ENCODE measurements at regions not wholly inside any gene's neighbourhood (a gene's known extent, or its start where the extent isn't known, plus 50 kb on each side); places are given as distances from the start of the nearest gene placed in this dataset.

DNA sequence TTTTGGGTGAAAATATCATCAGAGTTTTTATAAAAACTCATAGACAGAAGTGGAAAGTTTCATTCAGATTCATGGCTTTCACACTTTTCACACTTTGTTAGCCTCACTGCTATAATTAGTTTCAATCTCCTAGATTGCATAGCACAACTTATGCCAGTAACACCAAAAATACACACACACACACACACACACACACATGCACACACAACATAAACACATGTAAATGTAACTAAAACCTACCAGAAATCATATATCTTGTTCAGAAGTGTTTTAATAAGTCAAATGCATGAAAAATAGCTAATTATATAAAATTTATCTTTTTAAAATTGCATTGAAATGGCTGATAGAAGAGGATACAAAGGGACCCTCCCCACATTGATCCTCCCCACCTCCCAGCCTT lies 347.8 kb upstream of the SLC35B3 start:
- no peaks in the 10 kb centered on the region for H3K4me1 Mint-ChIP-seq
- Histone ChIP-seq H3K9me3 (ENCODE audit: control insufficient read depth in 2 of 3, low read length in 3 of 3) (no peaks in the 10 kb centered on the region), H3K27ac (ENCODE audit: low read depth, low read length) (no peak overlapping the region), H3K4me3 (ENCODE audit: low read length) (no peak overlapping the region), H3K27me3 (ENCODE audit: control insufficient read depth in 2 of 2, insufficient read depth in 2 of 2, low read length in 2 of 2) (no peaks in the 10 kb centered on the region), H3K4me1 (ENCODE audit: control insufficient read depth in 2 of 2, insufficient read depth in 2 of 2, low read length in 2 of 2) (no peaks in the 10 kb centered on the region), H3K36me3 (ENCODE audit: control insufficient read depth in 2 of 3, insufficient read depth in 3 of 3, low read length in 3 of 3) (no peaks in the 10 kb centered on the region)
- intact Hi-C loops (cut with micrococcal nuclease), result no loop called here
- H3K9me3 Mint-ChIP-seq, result peaks cover 0 to 29% (median 7%) of the 10 kb centered on the region in 11 donors
- ATAC-seq, result no peak
- POLR2A ChIA-PET, result no interaction called here
- no peak for DNase-seq
- CTCF ChIA-PET, result no interaction called here
- H3K36me3 Mint-ChIP-seq, result no peaks in the 10 kb centered on the region
- H3K4me3 Mint-ChIP-seq, result no peak overlapping the region
- H3K27me3 Mint-ChIP-seq, result peaks cover 0 to 4% (median 0%) of the 10 kb centered on the region in 5 donors
- H3K27ac Mint-ChIP-seq, result no peak overlapping the region

DNA sequence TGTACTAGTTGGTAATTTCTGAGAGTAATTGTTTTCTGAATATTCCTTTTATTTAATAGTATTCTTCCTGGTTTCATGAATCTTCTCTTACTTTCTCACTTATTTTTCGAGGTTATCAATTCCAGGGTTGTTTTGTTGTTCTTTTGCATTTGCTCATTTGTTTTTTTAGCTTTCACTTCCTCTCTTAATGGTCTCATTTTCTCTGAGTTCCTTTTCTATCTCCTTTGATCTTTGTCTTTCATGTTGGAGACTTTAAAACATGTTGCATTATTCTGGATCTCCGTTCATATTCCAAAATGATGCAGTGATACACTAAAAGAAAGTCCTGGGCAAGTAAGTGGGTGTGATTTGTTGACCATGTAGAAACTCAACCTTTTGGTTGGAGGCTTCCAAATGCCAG lies 345.3 kb upstream of the SLC35B3 start:
- H3K36me3 Mint-ChIP-seq, result peaks cover 0 to 4% (median 0%) of the 10 kb centered on the region in 5 donors
- H3K27me3 Mint-ChIP-seq, result peaks cover 0 to 4% (median 0%) of the 10 kb centered on the region in 5 donors
- Histone ChIP-seq H3K9me3 (ENCODE audit: control insufficient read depth in 2 of 3, low read length in 3 of 3) (no peaks in the 10 kb centered on the region), H3K27ac (ENCODE audit: low read depth, low read length) (no peak overlapping the region), H3K36me3 (ENCODE audit: control insufficient read depth in 2 of 3, insufficient read depth in 3 of 3, low read length in 3 of 3) (no peaks in the 10 kb centered on the region), H3K4me1 (ENCODE audit: control insufficient read depth in 2 of 2, insufficient read depth in 2 of 2, low read length in 2 of 2) (no peaks in the 10 kb centered on the region), H3K27me3 (ENCODE audit: control insufficient read depth in 2 of 2, insufficient read depth in 2 of 2, low read length in 2 of 2) (no peaks in the 10 kb centered on the region), H3K4me3 (ENCODE audit: low read length) (no peak overlapping the region)
- H3K4me1 Mint-ChIP-seq, result no peaks in the 10 kb centered on the region
- no peak overlapping the region for H3K4me3 Mint-ChIP-seq
- DNase-seq (no peak), ATAC-seq (no peak)
- ChIA-PET POLR2A (no interaction called here), CTCF (no interaction called here)
- peaks cover 4 to 45% (median 10%) of the 10 kb centered on the region in 11 donors for H3K9me3 Mint-ChIP-seq
- H3K27ac Mint-ChIP-seq, result no peak overlapping the region
- intact Hi-C loops (cut with micrococcal nuclease), result no loop called here

DNA sequence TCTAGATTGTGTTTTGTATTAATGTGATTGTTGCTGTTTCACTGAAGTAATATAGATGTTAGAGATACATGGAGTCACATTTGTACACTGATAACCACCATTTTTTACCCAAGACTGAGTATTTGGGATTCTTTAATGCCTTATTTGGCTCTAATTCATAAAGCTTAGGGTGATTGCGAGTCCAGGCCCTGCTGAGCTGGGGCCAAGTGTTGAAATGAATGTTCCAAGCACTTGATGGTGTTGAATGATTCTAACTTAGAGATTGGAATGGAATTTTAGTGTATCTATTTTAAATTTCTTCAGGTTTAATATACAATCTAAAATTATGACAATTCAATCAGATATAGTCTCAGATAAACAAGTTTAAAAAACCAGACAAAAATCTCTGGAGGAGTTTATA lies 329.4 kb upstream of the SLC35B3 start:
- H3K9me3 ChIP-seq (ENCODE audit: control insufficient read depth in 2 of 3, low read length in 3 of 3), result no peaks in the 10 kb centered on the region
- Mint-ChIP-seq H3K9me3 (peaks cover 0 to 8% (median 2%) of the 10 kb centered on the region in 11 donors), H3K4me1 (no peaks in the 10 kb centered on the region), H3K4me3 (no peak overlapping the region), H3K36me3 (no peaks in the 10 kb centered on the region), H3K27me3 (peaks cover 0 to 3% (median 0%) of the 10 kb centered on the region in 5 donors), H3K27ac (no peak overlapping the region)
- H3K4me3 ChIP-seq (ENCODE audit: low read length), result no peak overlapping the region
- ATAC-seq, result no peak
- ChIA-PET POLR2A (no interaction called here), CTCF (no interaction called here)
- H3K27ac ChIP-seq (ENCODE audit: low read depth, low read length), result no peak overlapping the region
- no peaks in the 10 kb centered on the region for H3K4me1 ChIP-seq (ENCODE audit: control insufficient read depth in 2 of 2, insufficient read depth in 2 of 2, low read length in 2 of 2)
- intact Hi-C loops (cut with micrococcal nuclease), result no loop called here
- no peaks in the 10 kb centered on the region for H3K36me3 ChIP-seq (ENCODE audit: control insufficient read depth in 2 of 3, insufficient read depth in 3 of 3, low read length in 3 of 3)
- no peaks in the 10 kb centered on the region for H3K27me3 ChIP-seq (ENCODE audit: control insufficient read depth in 2 of 2, insufficient read depth in 2 of 2, low read length in 2 of 2)
- DNase-seq, result no peak

DNA sequence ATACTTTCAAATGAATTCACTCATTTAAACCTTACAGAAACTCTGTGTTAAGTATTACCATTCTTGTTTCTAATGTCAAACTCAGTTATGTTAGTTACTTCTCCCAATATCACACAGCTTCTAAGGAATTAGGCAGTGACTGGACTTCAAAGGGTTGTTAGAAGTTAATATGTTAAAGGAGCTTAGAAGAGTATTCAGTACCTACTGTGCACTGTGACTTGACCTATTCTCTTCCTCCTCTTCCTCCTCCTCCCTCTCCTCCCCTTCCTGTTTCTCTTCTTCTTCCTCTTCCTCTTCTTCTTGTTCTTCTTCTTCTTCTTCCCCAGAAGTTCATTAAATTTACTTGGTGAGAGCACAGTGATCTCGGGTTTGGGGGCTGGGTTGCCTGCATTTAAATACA lies 325.6 kb upstream of the SLC35B3 start:
- no peak for ATAC-seq
- DNase-seq, result no peak
- no peaks in the 10 kb centered on the region for H3K4me1 Mint-ChIP-seq
- H3K36me3 Mint-ChIP-seq, result no peaks in the 10 kb centered on the region
- POLR2A ChIA-PET, result no interaction called here
- H3K27ac Mint-ChIP-seq, result no peak overlapping the region
- Histone ChIP-seq H3K27ac (ENCODE audit: low read depth, low read length) (no peak overlapping the region), H3K9me3 (ENCODE audit: control insufficient read depth in 2 of 3, low read length in 3 of 3) (no peaks in the 10 kb centered on the region), H3K4me1 (ENCODE audit: control insufficient read depth in 2 of 2, insufficient read depth in 2 of 2, low read length in 2 of 2) (no peaks in the 10 kb centered on the region), H3K4me3 (ENCODE audit: low read length) (no peak overlapping the region), H3K36me3 (ENCODE audit: control insufficient read depth in 2 of 3, insufficient read depth in 3 of 3, low read length in 3 of 3) (no peaks in the 10 kb centered on the region), H3K27me3 (ENCODE audit: control insufficient read depth in 2 of 2, insufficient read depth in 2 of 2, low read length in 2 of 2) (no peaks in the 10 kb centered on the region)
- H3K9me3 Mint-ChIP-seq, result peaks cover 0 to 14% (median 2%) of the 10 kb centered on the region in 11 donors
- CTCF ChIA-PET, result no interaction called here
- no peak overlapping the region for H3K4me3 Mint-ChIP-seq
- peaks cover 0 to 3% (median 0%) of the 10 kb centered on the region in 5 donors for H3K27me3 Mint-ChIP-seq
- intact Hi-C loops (cut with micrococcal nuclease), result no loop called here

DNA sequence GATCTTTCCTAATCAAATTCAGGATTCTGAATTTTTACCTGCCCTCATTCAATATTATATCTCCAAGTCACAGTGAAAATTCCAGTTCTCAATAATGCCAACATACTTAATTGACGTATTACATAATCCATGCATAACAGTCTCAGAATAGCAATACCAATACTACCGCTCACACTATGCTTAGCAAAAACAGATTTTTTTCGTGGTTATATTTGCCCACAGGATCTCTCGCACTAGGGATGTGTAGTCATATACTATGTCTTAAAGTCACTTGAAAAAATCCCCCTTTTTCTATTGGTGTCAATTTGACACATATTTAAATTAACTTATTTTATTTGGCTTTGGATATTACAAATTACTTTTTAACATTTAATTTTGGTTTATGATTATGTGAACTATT lies 323.1 kb upstream of the SLC35B3 start:
- DNase-seq (no peak), ATAC-seq (no peak)
- Histone ChIP-seq H3K4me3 (ENCODE audit: low read length) (no peak overlapping the region), H3K4me1 (ENCODE audit: control insufficient read depth in 2 of 2, insufficient read depth in 2 of 2, low read length in 2 of 2) (no peaks in the 10 kb centered on the region), H3K9me3 (ENCODE audit: control insufficient read depth in 2 of 3, low read length in 3 of 3) (no peaks in the 10 kb centered on the region), H3K27ac (ENCODE audit: low read depth, low read length) (no peak overlapping the region), H3K36me3 (ENCODE audit: control insufficient read depth in 2 of 3, insufficient read depth in 3 of 3, low read length in 3 of 3) (no peaks in the 10 kb centered on the region), H3K27me3 (ENCODE audit: control insufficient read depth in 2 of 2, insufficient read depth in 2 of 2, low read length in 2 of 2) (no peaks in the 10 kb centered on the region)
- intact Hi-C loops (cut with micrococcal nuclease), result no loop called here
- Mint-ChIP-seq H3K27me3 (peaks cover 0 to 3% (median 0%) of the 10 kb centered on the region in 5 donors), H3K4me3 (no peak overlapping the region), H3K9me3 (peaks cover 0 to 17% (median 1%) of the 10 kb centered on the region in 11 donors), H3K27ac (no peak overlapping the region), H3K4me1 (no peaks in the 10 kb centered on the region), H3K36me3 (no peaks in the 10 kb centered on the region)
- ChIA-PET POLR2A (no interaction called here), CTCF (no interaction called here)

DNA sequence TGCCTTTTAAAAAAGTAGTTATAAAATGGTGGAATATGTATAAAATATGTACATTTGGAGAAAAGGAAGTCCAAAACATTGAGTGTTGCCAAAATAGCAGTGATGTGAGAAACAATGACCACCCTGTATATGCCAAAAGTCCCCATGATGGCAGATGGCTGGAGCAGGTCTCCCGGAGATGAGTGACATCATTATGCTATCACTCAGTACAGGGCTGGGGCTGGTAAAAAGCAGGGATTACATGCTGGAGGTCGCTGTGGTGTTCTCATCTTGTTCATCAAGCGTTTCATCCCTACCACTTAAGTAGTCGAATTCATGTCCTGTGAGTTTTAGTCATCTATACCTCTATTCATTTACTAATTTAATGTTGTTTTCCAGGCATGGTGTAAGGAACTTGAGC lies 315.3 kb upstream of the SLC35B3 start:
- no peaks in the 10 kb centered on the region for H3K36me3 Mint-ChIP-seq
- H3K27me3 ChIP-seq (ENCODE audit: control insufficient read depth in 2 of 2, insufficient read depth in 2 of 2, low read length in 2 of 2), result no peaks in the 10 kb centered on the region
- no peaks in the 10 kb centered on the region for H3K9me3 ChIP-seq (ENCODE audit: control insufficient read depth in 2 of 3, low read length in 3 of 3)
- H3K4me1 ChIP-seq (ENCODE audit: control insufficient read depth in 2 of 2, insufficient read depth in 2 of 2, low read length in 2 of 2), result no peaks in the 10 kb centered on the region
- CTCF ChIA-PET, result no interaction called here
- POLR2A ChIA-PET, result no interaction called here
- ATAC-seq (no peak), DNase-seq (no peak)
- H3K9me3 Mint-ChIP-seq, result peaks cover 0 to 11% (median 2%) of the 10 kb centered on the region in 11 donors
- no peak overlapping the region for H3K27ac Mint-ChIP-seq
- H3K27ac ChIP-seq (ENCODE audit: low read depth, low read length), result no peak overlapping the region
- no peaks in the 10 kb centered on the region for H3K27me3 Mint-ChIP-seq
- intact Hi-C loops (cut with micrococcal nuclease), result no loop called here
- H3K4me1 Mint-ChIP-seq, result no peaks in the 10 kb centered on the region
- no peaks in the 10 kb centered on the region for H3K36me3 ChIP-seq (ENCODE audit: control insufficient read depth in 2 of 3, insufficient read depth in 3 of 3, low read length in 3 of 3)
- no peak overlapping the region for H3K4me3 Mint-ChIP-seq
- H3K4me3 ChIP-seq (ENCODE audit: low read length), result no peak overlapping the region

DNA sequence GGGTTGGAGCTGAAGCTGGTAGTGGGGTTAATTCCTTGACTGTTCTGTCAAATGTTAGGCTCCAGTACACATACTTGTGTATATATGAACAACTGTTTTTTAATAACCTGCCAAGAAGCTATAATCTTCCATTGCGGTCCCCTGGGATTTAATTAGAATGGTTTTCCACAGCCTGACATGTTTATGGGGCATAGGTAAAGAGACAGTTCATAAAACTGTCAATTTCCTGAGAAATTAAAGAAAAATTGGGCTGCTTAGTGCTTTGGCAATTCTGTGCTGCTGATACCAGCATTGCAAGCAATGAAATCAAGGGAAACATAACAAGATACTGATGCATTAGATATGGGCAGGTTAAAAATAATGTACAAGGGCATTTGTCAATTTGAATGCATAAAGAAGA lies 314.1 kb upstream of the SLC35B3 start:
- Histone ChIP-seq H3K27me3 (ENCODE audit: control insufficient read depth in 2 of 2, insufficient read depth in 2 of 2, low read length in 2 of 2) (no peaks in the 10 kb centered on the region), H3K36me3 (ENCODE audit: control insufficient read depth in 2 of 3, insufficient read depth in 3 of 3, low read length in 3 of 3) (no peaks in the 10 kb centered on the region), H3K27ac (ENCODE audit: low read depth, low read length) (no peak overlapping the region), H3K4me3 (ENCODE audit: low read length) (no peak overlapping the region), H3K4me1 (ENCODE audit: control insufficient read depth in 2 of 2, insufficient read depth in 2 of 2, low read length in 2 of 2) (no peaks in the 10 kb centered on the region), H3K9me3 (ENCODE audit: control insufficient read depth in 2 of 3, low read length in 3 of 3) (no peaks in the 10 kb centered on the region)
- POLR2A ChIA-PET, result no interaction called here
- CTCF ChIA-PET, result no interaction called here
- Mint-ChIP-seq H3K36me3 (no peaks in the 10 kb centered on the region), H3K27me3 (no peaks in the 10 kb centered on the region), H3K9me3 (peaks cover 0 to 11% (median 0%) of the 10 kb centered on the region in 11 donors), H3K4me1 (no peaks in the 10 kb centered on the region), H3K4me3 (no peak overlapping the region), H3K27ac (no peak overlapping the region)
- intact Hi-C loops (cut with micrococcal nuclease), result no loop called here
- DNase-seq (no peak), ATAC-seq (no peak)
